Panc1 (cell line): ENCODE measurements at regions not wholly inside any gene's neighbourhood (a gene's known extent, or its start where the extent isn't known, plus 50 kb on each side); places are given as distances from the start of the nearest gene placed in this dataset.

Source experiments
- ATAC-seq: fragments of 200-7000 bp; cut with Tn5 transposase; 2 replicates; pipeline ENCODE4 v1.9.1; 2020; ENCODE audit warnings: mild to moderate bottlenecking, moderate library complexity
- BruUV-seq: library from RNA; stranded (reverse); fragments of 400-500 nt; replicated peaks from 2 replicates; lab custom pipeline; 2021; lab: Mats Ljungman, UMichigan
- CTCF ChIA-PET: fragments of 300-600 bp; sonication (Branson Sonifier 250); formaldehyde crosslinking; loops from one replicate; lab custom pipeline; 2022; ENCODE audit warnings: antibody characterized with exemption; lab: Charles Lee
- POLR2A ChIA-PET: fragments of 300-600 bp; sonication (Branson Sonifier 250); formaldehyde crosslinking; loops from one replicate; lab custom pipeline; 2022; ENCODE audit warnings: antibody characterized with exemption; lab: Charles Lee
- DNase-seq: peaks from one replicate; pipeline ENCODE4 v3.0.0-alpha.2; 2010; ENCODE audit warnings: low read depth, low spot score
- H3K27ac ChIP-seq: 2 replicates; pipeline ENCODE4 v1.5.1; 2011; ENCODE audit warnings: mild to moderate bottlenecking, low read length, inconsistent platforms
- H3K27me3 ChIP-seq: fragments of 200-500 bp; sonication (Bioruptor generic); 2 replicates; pipeline ENCODE4 v1.6.0; 2014; ENCODE audit warnings: low read length, inconsistent platforms; ENCODE audit not compliant: control insufficient read depth, insufficient read depth
- H3K36me3 ChIP-seq: fragments of 200-500 bp; sonication (Bioruptor generic); 2 replicates; pipeline ENCODE4 v1.5.1; 2014; ENCODE audit warnings: inconsistent platforms, mild to moderate bottlenecking, low read length, moderate library complexity; ENCODE audit not compliant: control insufficient read depth, insufficient read depth
- H3K4me1 ChIP-seq: 2 replicates; pipeline ENCODE4 v1.5.1; 2011; ENCODE audit warnings: inconsistent platforms, mild to moderate bottlenecking, low read length, moderate library complexity; ENCODE audit not compliant: control insufficient read depth, insufficient read depth
- H3K4me3 ChIP-seq, 2 experiments: 2 replicates each; pipeline ENCODE4 v1.5.1; 2011 to 2012; ENCODE audit warnings: low read depth in 2 of 2, low read length in 2 of 2, mild to moderate bottlenecking in 2 of 2, inconsistent platforms in 1 of 2, moderate library complexity in 1 of 2
- H3K9me3 ChIP-seq: fragments of 200-500 bp; sonication (Bioruptor generic); 2 replicates; pipeline ENCODE4 v1.5.1; 2014; ENCODE audit warnings: low read depth, mild to moderate bottlenecking, inconsistent platforms, low read length, moderate library complexity; ENCODE audit not compliant: control insufficient read depth, insufficient read depth
- POLR2AphosphoS5 ChIP-seq: IDR thresholded peaks from 2 replicates; pipeline ENCODE4 v1.6.1; 2012; ENCODE audit warnings: mild to moderate bottlenecking, low read depth, low read length, moderate library complexity
- SIN3A ChIP-seq: IDR thresholded peaks from 2 replicates; pipeline ENCODE4 v1.6.1; 2012; ENCODE audit warnings: low read depth, mild to moderate bottlenecking, low read length, moderate library complexity, borderline replicate concordance; ENCODE audit not compliant: insufficient read depth
- TCF7L2 ChIP-seq: IDR thresholded peaks from 2 replicates; pipeline ENCODE4 v1.6.1; 2011; ENCODE audit warnings: mild to moderate bottlenecking, low read depth, low read length, inconsistent platforms
- in situ Hi-C: cut with HindIII; loops from 2 replicates; pipeline ENCODE4 v1.10.0; 2016; ENCODE audit warnings: low sequenced_read_pairs, low pct_unique_long_range_greater_than_20kb
- intact Hi-C: fragments of 100-400 bp; cut with micrococcal nuclease; formaldehyde crosslinking; loops from one replicate; pipeline ENCODE4 v1.10.0; 2022; ENCODE audit not compliant: unreplicated experiment
- TF ChIP-seq, protein P1 (sequence below), 2 experiments: IDR thresholded peaks; 2 replicates each; pipeline ENCODE4 v1.6.1; 2011 to 2012; ENCODE audit warnings: low read depth in 2 of 2, control low read depth in 1 of 2, low read length in 1 of 2, mild to moderate bottlenecking in 1 of 2, moderate library complexity in 1 of 2; ENCODE audit not compliant: insufficient read depth in 1 of 2
- TF ChIP-seq, protein P2 (sequence below): fragments of 450-650 bp; IDR thresholded peaks from 2 replicates; pipeline ENCODE4 v1.5.1; 2017; ENCODE audit warnings: mild to moderate bottlenecking

DNA sequence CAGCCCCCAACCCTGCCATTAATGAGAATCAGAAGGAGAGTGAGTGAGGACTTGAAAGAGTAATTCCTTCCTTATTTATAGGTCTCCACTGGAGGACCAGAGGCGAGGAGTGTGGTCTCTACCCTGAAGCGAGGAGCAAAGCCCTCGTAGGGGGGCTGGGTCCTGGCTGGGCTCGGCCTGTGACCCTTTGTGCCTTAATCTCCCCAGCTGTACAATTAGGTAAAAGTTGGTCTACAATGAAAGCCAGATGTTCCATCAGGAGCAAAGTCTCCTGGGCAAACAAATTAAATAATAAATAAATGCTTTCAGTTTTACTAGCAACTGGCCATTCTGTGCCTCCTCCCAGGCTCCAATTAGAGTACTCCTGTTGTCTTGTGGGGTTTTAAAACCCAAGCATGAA, 523.5 kb upstream of the SALL1 start:
- no peak overlapping the region for H3K27ac ChIP-seq
- DNase-seq (no peak), ATAC-seq (no peak)
- TF ChIP-seq, protein P1, sequence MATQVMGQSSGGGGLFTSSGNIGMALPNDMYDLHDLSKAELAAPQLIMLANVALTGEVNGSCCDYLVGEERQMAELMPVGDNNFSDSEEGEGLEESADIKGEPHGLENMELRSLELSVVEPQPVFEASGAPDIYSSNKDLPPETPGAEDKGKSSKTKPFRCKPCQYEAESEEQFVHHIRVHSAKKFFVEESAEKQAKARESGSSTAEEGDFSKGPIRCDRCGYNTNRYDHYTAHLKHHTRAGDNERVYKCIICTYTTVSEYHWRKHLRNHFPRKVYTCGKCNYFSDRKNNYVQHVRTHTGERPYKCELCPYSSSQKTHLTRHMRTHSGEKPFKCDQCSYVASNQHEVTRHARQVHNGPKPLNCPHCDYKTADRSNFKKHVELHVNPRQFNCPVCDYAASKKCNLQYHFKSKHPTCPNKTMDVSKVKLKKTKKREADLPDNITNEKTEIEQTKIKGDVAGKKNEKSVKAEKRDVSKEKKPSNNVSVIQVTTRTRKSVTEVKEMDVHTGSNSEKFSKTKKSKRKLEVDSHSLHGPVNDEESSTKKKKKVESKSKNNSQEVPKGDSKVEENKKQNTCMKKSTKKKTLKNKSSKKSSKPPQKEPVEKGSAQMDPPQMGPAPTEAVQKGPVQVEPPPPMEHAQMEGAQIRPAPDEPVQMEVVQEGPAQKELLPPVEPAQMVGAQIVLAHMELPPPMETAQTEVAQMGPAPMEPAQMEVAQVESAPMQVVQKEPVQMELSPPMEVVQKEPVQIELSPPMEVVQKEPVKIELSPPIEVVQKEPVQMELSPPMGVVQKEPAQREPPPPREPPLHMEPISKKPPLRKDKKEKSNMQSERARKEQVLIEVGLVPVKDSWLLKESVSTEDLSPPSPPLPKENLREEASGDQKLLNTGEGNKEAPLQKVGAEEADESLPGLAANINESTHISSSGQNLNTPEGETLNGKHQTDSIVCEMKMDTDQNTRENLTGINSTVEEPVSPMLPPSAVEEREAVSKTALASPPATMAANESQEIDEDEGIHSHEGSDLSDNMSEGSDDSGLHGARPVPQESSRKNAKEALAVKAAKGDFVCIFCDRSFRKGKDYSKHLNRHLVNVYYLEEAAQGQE (IDR thresholded peaks at IDR 0.05; ENCODE audit: insufficient read depth in 1 of 2, low read depth in 2 of 2, low read length in 1 of 2): no peak
- H3K4me3 ChIP-seq: no peak overlapping the region
- H3K27me3 ChIP-seq: no peaks in the 10 kb centered on the region
- H3K9me3 ChIP-seq: no peaks in the 10 kb centered on the region
- no TSS peak for BruUV-seq
- in situ Hi-C loops (no loop called here), intact Hi-C loops (no loop called here)
- CTCF ChIA-PET: no interaction called here
- H3K36me3 ChIP-seq: no peaks in the 10 kb centered on the region
- H3K4me1 ChIP-seq: no peaks in the 10 kb centered on the region
- POLR2A ChIA-PET: no interaction called here

DNA sequence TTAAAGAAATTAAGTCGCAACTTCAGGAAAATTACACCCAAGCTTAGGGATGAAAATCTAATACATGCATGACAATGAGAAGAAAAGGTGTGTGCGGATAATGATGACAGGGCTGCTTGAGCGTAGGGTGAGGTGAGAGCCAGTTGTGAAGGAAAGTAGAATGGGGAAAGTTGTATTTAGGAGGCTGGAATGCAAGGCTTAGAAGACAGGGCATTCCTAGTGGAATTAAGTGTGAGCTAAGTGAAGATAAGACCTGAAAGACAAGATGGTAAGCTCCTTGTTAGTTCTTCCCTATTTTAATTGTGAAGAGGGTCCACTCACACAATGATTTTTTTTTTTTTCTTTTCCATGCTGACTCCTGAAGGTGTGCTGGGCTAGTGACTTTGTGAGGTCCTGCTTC, 519.5 kb upstream of the SALL1 start:
- Histone ChIP-seq H3K36me3 (no peaks in the 10 kb centered on the region), H3K4me3 (no peak overlapping the region), H3K27ac (no peak overlapping the region), H3K9me3 (no peaks in the 10 kb centered on the region), H3K27me3 (no peaks in the 10 kb centered on the region), H3K4me1 (no peaks in the 10 kb centered on the region)
- no TSS peak for BruUV-seq
- ATAC-seq (no peak), DNase-seq (no peak)
- ChIA-PET POLR2A (no interaction called here), CTCF (no interaction called here)
- in situ Hi-C loops (no loop called here), intact Hi-C loops (no loop called here)
- TF ChIP-seq POLR2AphosphoS5: no peak
- TF ChIP-seq TCF7L2: no peak

DNA sequence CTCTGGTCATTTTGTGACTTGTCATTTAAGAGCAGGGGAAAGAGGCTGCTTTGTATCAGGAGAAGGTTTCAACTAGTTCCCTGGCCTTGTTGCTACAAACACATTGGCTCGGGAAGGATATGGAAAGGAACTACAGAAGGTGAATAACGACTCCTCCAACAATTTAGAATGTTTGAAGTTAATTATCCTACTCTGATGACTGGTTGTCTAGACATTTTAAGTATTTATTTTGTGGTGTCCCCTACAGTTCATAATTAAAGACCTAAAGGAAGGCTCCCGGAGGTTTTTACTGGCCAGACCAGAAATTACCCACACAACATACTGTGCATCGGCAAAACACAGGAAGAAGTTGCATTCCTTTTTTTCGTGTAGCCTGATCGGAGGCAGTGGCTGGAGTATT, 515.8 kb upstream of the SALL1 start:
- ChIA-PET POLR2A (no interaction called here), CTCF (no interaction called here)
- ATAC-seq (no peak), DNase-seq (no peak)
- in situ Hi-C loops (no loop called here), intact Hi-C loops (no loop called here)
- H3K9me3 ChIP-seq: no peaks in the 10 kb centered on the region
- H3K4me1 ChIP-seq: no peaks in the 10 kb centered on the region
- TF ChIP-seq, protein P2, sequence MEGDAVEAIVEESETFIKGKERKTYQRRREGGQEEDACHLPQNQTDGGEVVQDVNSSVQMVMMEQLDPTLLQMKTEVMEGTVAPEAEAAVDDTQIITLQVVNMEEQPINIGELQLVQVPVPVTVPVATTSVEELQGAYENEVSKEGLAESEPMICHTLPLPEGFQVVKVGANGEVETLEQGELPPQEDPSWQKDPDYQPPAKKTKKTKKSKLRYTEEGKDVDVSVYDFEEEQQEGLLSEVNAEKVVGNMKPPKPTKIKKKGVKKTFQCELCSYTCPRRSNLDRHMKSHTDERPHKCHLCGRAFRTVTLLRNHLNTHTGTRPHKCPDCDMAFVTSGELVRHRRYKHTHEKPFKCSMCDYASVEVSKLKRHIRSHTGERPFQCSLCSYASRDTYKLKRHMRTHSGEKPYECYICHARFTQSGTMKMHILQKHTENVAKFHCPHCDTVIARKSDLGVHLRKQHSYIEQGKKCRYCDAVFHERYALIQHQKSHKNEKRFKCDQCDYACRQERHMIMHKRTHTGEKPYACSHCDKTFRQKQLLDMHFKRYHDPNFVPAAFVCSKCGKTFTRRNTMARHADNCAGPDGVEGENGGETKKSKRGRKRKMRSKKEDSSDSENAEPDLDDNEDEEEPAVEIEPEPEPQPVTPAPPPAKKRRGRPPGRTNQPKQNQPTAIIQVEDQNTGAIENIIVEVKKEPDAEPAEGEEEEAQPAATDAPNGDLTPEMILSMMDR: no peak
- TF ChIP-seq SIN3A (no peak), POLR2AphosphoS5 (no peak), TCF7L2 (no peak)
- TF ChIP-seq, protein P1 (IDR thresholded peaks at IDR 0.05; ENCODE audit: insufficient read depth in 1 of 2, low read depth in 2 of 2, low read length in 1 of 2): no peak
- no peak overlapping the region for H3K27ac ChIP-seq
- no peaks in the 10 kb centered on the region for H3K36me3 ChIP-seq
- BruUV-seq: no TSS peak
- H3K27me3 ChIP-seq: no peaks in the 10 kb centered on the region
- no peak overlapping the region for H3K4me3 ChIP-seq
